ENCODE measurements at regions not wholly inside any gene's neighbourhood (a gene's known extent, or its start where the extent isn't known, plus 50 kb on each side); places are given as distances from the start of the nearest gene placed in this dataset.

GRCh38 chr13:69288026-69288425 lies 819.6 kb upstream of the ATXN8OS start:
- TF ChIP-seq CTCF (IDR thresholded peaks at IDR 0.05; ENCODE audit: insufficient read depth, low read depth, low read length) (no peak), EZH2 (IDR thresholded peaks at IDR 0.05; ENCODE audit: insufficient read depth, low read length) (no peak)
